HCT116 (cell line): ENCODE measurements at regions not wholly inside any gene's neighbourhood (a gene's known extent, or its start where the extent isn't known, plus 50 kb on each side); places are given as distances from the start of the nearest gene placed in this dataset.

Experiments
- ATAC-seq: fragments of 200-7000 bp; cut with Tn5 transposase; 2 replicates; pipeline ENCODE4 v1.9.1; 2020; ENCODE audit warnings: mild to moderate bottlenecking, moderate library complexity
- BruUV-seq: library from RNA; stranded (reverse); fragments of 400-500 nt; replicated peaks from 2 replicates; lab custom pipeline; 2021; lab: Mats Ljungman, UMichigan
- CTCF ChIA-PET: fragments of 300-600 bp; sonication (Branson Sonifier 250); formaldehyde crosslinking; loops from one replicate; lab custom pipeline; 2021; ENCODE audit warnings: antibody characterized with exemption; lab: Charles Lee
- POLR2A ChIA-PET: fragments of 300-600, 350-600 bp; sonication (Branson Sonifier 250); formaldehyde crosslinking; loops from one replicate; lab custom pipeline; 2021; ENCODE audit warnings: antibody characterized with exemption; lab: Charles Lee
- RAD21 ChIA-PET, 2 experiments: fragments of 300-600 bp; sonication (Branson Sonifier 250); formaldehyde crosslinking; loops; one replicate each; lab custom pipeline; 2023; ENCODE audit warnings: low total read pairs in 2 of 2; ENCODE audit not compliant: uncharacterized antibody in 2 of 2, unreplicated experiment in 2 of 2, low non-redundant PET in 1 of 2; lab: Charles Lee
- DNase-seq: peaks from one replicate; pipeline ENCODE4 v3.0.0-alpha.2; 2010; ENCODE audit warnings: low read depth, low spot score
- H2AFZ ChIP-seq: fragments of 200-600 bp; shearing (Covaris generic), sonication (generic); 2 replicates; pipeline ENCODE4 v1.6.1; 2017; ENCODE audit warnings: low read depth, mixed run types, mixed read lengths, antibody characterized with exemption, low read length; ENCODE audit not compliant: poor library complexity, severe bottlenecking
- H3K27ac ChIP-seq: 2 replicates; pipeline ENCODE4 v1.5.1; 2012; ENCODE audit warnings: low read depth, low read length
- H3K27me3 ChIP-seq: fragments of 200-600 bp; sonication (generic); 2 replicates; pipeline ENCODE4 v1.6.1; 2016; ENCODE audit warnings: mixed run types, low read length, mixed read lengths; ENCODE audit not compliant: insufficient read depth
- H3K36me3 ChIP-seq, 2 experiments: fragments of 200-500 bp in 1 of 2; fragments of 200-600 bp in 1 of 2; sonication (Bioruptor generic) in 1 of 2; sonication (generic) in 1 of 2; 2 replicates each; pipeline versions ENCODE4 v1.5.1 to v1.6.1; 2014 to 2016; ENCODE audit warnings: low read length in 2 of 2, inconsistent platforms in 1 of 2, mixed read lengths in 1 of 2, mixed run types in 1 of 2; ENCODE audit not compliant: insufficient read depth in 2 of 2, control insufficient read depth in 1 of 2
- H3K4me1 ChIP-seq, 2 experiments: fragments of 200-600 bp in 1 of 2; sonication (generic) in 1 of 2; 2 replicates each; pipeline versions ENCODE4 v1.5.1 to v1.6.1; 2012 to 2017; ENCODE audit warnings: low read length in 2 of 2, inconsistent platforms in 1 of 2, mild to moderate bottlenecking in 1 of 2, mixed read lengths in 1 of 2, mixed run types in 1 of 2, moderate library complexity in 1 of 2; ENCODE audit not compliant: insufficient read depth in 2 of 2, control insufficient read depth in 1 of 2
- H3K4me2 ChIP-seq: fragments of 200-600 bp; sonication (generic); 2 replicates; pipeline ENCODE4 v1.6.1; 2017; ENCODE audit warnings: mixed run types, low read length, mixed read lengths
- H3K4me3 ChIP-seq, 2 experiments: fragments of 200-600 bp in 1 of 2; sonication (generic) in 1 of 2; replicated peaks in 1 of 2; 2 replicates each; pipeline ENCODE4 v1.5.1; 2011 to 2016; ENCODE audit warnings: low read length in 2 of 2, control low read depth in 1 of 2, low read depth in 1 of 2, mild to moderate bottlenecking in 1 of 2, mixed read lengths in 1 of 2, mixed run types in 1 of 2
- H3K79me2 ChIP-seq: fragments of 200-600 bp; sonication (generic); 2 replicates; pipeline ENCODE4 v1.6.1; 2017; ENCODE audit warnings: mild to moderate bottlenecking, mixed run types, low read length, moderate library complexity, mixed read lengths; ENCODE audit not compliant: insufficient read depth
- H3K9ac ChIP-seq: fragments of 200-600 bp; sonication (generic); 2 replicates; pipeline ENCODE4 v1.6.1; 2016; ENCODE audit warnings: low read length, mixed read lengths
- H3K9me2 ChIP-seq: fragments of 200-600 bp; sonication (generic), shearing (Covaris generic); 2 replicates; pipeline ENCODE4 v1.6.1; 2017; ENCODE audit warnings: mixed run types, mild to moderate bottlenecking, moderate library complexity; ENCODE audit not compliant: insufficient read depth
- H3K9me3 ChIP-seq, 2 experiments: fragments of 200-500 bp in 1 of 2; fragments of 200-600 bp in 1 of 2; sonication (Bioruptor generic) in 1 of 2; sonication (generic) in 1 of 2; 2 replicates each; pipeline ENCODE4 v1.6.1; 2014 to 2017; ENCODE audit warnings: low read length in 2 of 2, mixed read lengths in 2 of 2, inconsistent platforms in 1 of 2, low read depth in 1 of 2, mild to moderate bottlenecking in 1 of 2, mixed run types in 1 of 2, moderate library complexity in 1 of 2; ENCODE audit not compliant: control insufficient read depth in 1 of 2, insufficient read depth in 1 of 2
- H4K20me1 ChIP-seq: fragments of 200-600 bp; sonication (generic), shearing (Covaris generic); 2 replicates; pipeline ENCODE4 v1.6.1; 2017; ENCODE audit warnings: mixed run types, mild to moderate bottlenecking, moderate library complexity; ENCODE audit not compliant: insufficient read depth
- ATF3 ChIP-seq: IDR thresholded peaks from 2 replicates; pipeline ENCODE4 v1.6.1; 2012
- CBX3 ChIP-seq: IDR thresholded peaks from 2 replicates; pipeline ENCODE4 v1.6.1; 2012; ENCODE audit warnings: low read depth
- CEBPB ChIP-seq: IDR thresholded peaks from 2 replicates; pipeline ENCODE4 v1.6.1; 2012; ENCODE audit warnings: low read depth
- ELF1 ChIP-seq: IDR thresholded peaks from 2 replicates; pipeline ENCODE4 v1.6.1; 2012; ENCODE audit warnings: low read depth, borderline replicate concordance
- EZH2 ChIP-seq: fragments of 200-600 bp; sonication (generic); IDR thresholded peaks from 2 replicates; pipeline ENCODE4 v1.6.1; 2017; ENCODE audit warnings: antibody characterized with exemption, mixed run types
- EZH2phosphoT487 ChIP-seq: fragments of 200-600 bp; IDR thresholded peaks from 2 replicates; pipeline ENCODE4 v1.6.1; 2018; ENCODE audit warnings: antibody characterized with exemption, borderline replicate concordance
- RAD21 ChIP-seq: IDR thresholded peaks from 2 replicates; pipeline ENCODE4 v1.6.1; 2012; ENCODE audit warnings: low read depth, mild to moderate bottlenecking
- SIN3A ChIP-seq: IDR thresholded peaks from 2 replicates; pipeline ENCODE4 v1.6.1; 2012; ENCODE audit warnings: low read depth
- SP1 ChIP-seq: IDR thresholded peaks from 2 replicates; pipeline ENCODE4 v1.6.1; 2012; ENCODE audit warnings: low read depth
- YY1 ChIP-seq: IDR thresholded peaks from 2 replicates; pipeline ENCODE4 v1.6.1; 2011; ENCODE audit warnings: low read length, low read depth, moderate library complexity, mild to moderate bottlenecking; ENCODE audit not compliant: insufficient replicate concordance; ENCODE audit errors: extremely low read depth
- ZBTB33 ChIP-seq: IDR thresholded peaks from 2 replicates; pipeline ENCODE4 v1.6.1; 2011; ENCODE audit warnings: mild to moderate bottlenecking, low read length, moderate library complexity; ENCODE audit not compliant: insufficient replicate concordance; ENCODE audit errors: extremely low read depth
- intact Hi-C: fragments of 100-400 bp; cut with micrococcal nuclease; formaldehyde crosslinking; loops from 2 replicates; pipeline ENCODE4 v1.10.0; 2022
- TF ChIP-seq, protein P1 (sequence below): IDR thresholded peaks from 2 replicates; pipeline ENCODE4 v1.6.1; 2012; ENCODE audit warnings: low read depth

GRCh38 chr13:76267216-76267615, 619.0 kb downstream of the KCTD12 start:
- ChIA-PET RAD21 (no interaction called here), POLR2A (no interaction called here)

DNA sequence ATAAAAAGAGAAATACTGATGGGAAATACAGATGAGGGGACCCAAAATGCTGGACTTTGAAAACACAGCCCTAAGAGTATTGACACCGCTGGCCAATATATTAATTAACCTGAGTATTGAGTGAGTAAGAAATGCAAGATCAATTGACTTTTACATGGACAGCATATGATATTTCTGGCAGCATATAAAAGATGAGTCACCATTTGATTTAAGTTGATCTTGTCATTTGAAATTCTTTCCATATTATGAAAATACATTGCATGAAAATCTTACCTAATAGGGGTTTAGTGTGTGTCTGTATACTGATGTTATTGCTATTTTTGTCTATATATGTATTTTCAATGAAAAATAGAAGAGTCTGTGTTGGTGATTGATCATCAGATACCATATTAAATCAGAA, 619.6 kb downstream of the KCTD12 start:
- Histone ChIP-seq H3K36me3 (no peaks in the 10 kb centered on the region), H3K9me2 (no peaks in the 10 kb centered on the region), H3K4me2 (no peak overlapping the region), H3K27me3 (no peaks in the 10 kb centered on the region), H3K4me1 (no peaks in the 10 kb centered on the region), H4K20me1 (no peaks in the 10 kb centered on the region), H2AFZ (no peak overlapping the region), H3K79me2 (no peaks in the 10 kb centered on the region), H3K9ac (no peak overlapping the region), H3K4me3 (no peak overlapping the region), H3K27ac (no peak overlapping the region), H3K9me3 (no peaks in the 10 kb centered on the region)
- intact Hi-C loops: no loop called here
- CTCF ChIA-PET: no interaction called here
- POLR2A ChIA-PET: no interaction called here
- no peak for TF ChIP-seq EZH2phosphoT487
- TF ChIP-seq, protein P1, sequence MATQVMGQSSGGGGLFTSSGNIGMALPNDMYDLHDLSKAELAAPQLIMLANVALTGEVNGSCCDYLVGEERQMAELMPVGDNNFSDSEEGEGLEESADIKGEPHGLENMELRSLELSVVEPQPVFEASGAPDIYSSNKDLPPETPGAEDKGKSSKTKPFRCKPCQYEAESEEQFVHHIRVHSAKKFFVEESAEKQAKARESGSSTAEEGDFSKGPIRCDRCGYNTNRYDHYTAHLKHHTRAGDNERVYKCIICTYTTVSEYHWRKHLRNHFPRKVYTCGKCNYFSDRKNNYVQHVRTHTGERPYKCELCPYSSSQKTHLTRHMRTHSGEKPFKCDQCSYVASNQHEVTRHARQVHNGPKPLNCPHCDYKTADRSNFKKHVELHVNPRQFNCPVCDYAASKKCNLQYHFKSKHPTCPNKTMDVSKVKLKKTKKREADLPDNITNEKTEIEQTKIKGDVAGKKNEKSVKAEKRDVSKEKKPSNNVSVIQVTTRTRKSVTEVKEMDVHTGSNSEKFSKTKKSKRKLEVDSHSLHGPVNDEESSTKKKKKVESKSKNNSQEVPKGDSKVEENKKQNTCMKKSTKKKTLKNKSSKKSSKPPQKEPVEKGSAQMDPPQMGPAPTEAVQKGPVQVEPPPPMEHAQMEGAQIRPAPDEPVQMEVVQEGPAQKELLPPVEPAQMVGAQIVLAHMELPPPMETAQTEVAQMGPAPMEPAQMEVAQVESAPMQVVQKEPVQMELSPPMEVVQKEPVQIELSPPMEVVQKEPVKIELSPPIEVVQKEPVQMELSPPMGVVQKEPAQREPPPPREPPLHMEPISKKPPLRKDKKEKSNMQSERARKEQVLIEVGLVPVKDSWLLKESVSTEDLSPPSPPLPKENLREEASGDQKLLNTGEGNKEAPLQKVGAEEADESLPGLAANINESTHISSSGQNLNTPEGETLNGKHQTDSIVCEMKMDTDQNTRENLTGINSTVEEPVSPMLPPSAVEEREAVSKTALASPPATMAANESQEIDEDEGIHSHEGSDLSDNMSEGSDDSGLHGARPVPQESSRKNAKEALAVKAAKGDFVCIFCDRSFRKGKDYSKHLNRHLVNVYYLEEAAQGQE: no peak
- no peak for TF ChIP-seq ATF3
- TF ChIP-seq SP1: no peak
- TF ChIP-seq YY1: no peak
- TF ChIP-seq CBX3: no peak
- no peak for TF ChIP-seq EZH2
- TF ChIP-seq ELF1: no peak
- TF ChIP-seq CEBPB: no peak
- DNase-seq (no peak), ATAC-seq (no peak)
- RAD21 ChIA-PET: no interaction called here
- no TSS peak for BruUV-seq

More at GRCh38 chr13:76267216-76267615, 619.0 kb downstream of the KCTD12 start:
- Histone ChIP-seq H3K9ac (no peak overlapping the region), H2AFZ (no peak overlapping the region), H3K9me2 (no peaks in the 10 kb centered on the region), H3K27me3 (no peaks in the 10 kb centered on the region), H3K4me2 (no peak overlapping the region), H3K4me3 (no peak overlapping the region), H3K4me1 (no peaks in the 10 kb centered on the region), H3K9me3 (no peaks in the 10 kb centered on the region), H3K79me2 (no peaks in the 10 kb centered on the region), H3K36me3 (no peaks in the 10 kb centered on the region), H3K27ac (no peak overlapping the region), H4K20me1 (no peaks in the 10 kb centered on the region)
- BruUV-seq: no TSS peak
- intact Hi-C loops: no loop called here
- ATAC-seq (no peak), DNase-seq (no peak)
- TF ChIP-seq SIN3A: no peak
- TF ChIP-seq CEBPB: no peak
- TF ChIP-seq CBX3: no peak
- no peak for TF ChIP-seq ZBTB33
- TF ChIP-seq RAD21: no peak
- CTCF ChIA-PET: no interaction called here
